DND-41 (cell line): ENCODE measurements at regions not wholly inside any gene's neighbourhood (a gene's known extent, or its start where the extent isn't known, plus 50 kb on each side); places are given as distances from the start of the nearest gene placed in this dataset.

Experiments
- ATAC-seq: fragments of 200-7000 bp; cut with Tn5 transposase; 3 replicates; pipeline ENCODE4 v1.9.1; 2021; ENCODE audit warnings: low read depth; ENCODE audit not compliant: insufficient read depth
- DNase-seq: peaks from one replicate; pipeline ENCODE4 v3.0.0-alpha.2; 2020
- H2AFZ ChIP-seq: 2 replicates; pipeline ENCODE4 v1.6.0; 2012; ENCODE audit warnings: low read depth, low read length
- H3K27ac ChIP-seq: 2 replicates; pipeline ENCODE4 v1.5.1; 2012; ENCODE audit warnings: low read length, inconsistent platforms
- H3K27me3 ChIP-seq: fragments of 200-600 bp; sonication (generic); 2 replicates; pipeline ENCODE4 v1.6.0; 2012; ENCODE audit warnings: low read length, mild to moderate bottlenecking, inconsistent platforms; ENCODE audit not compliant: insufficient read depth, poor library complexity
- H3K36me3 ChIP-seq: 2 replicates; pipeline ENCODE4 v1.5.1; 2012; ENCODE audit warnings: low read length, inconsistent platforms; ENCODE audit not compliant: insufficient read depth
- H3K4me1 ChIP-seq: 2 replicates; pipeline ENCODE4 v1.5.1; 2012; ENCODE audit warnings: mild to moderate bottlenecking, low read length; ENCODE audit not compliant: insufficient read depth
- H3K4me2 ChIP-seq: 2 replicates; pipeline ENCODE4 v1.6.0; 2012; ENCODE audit warnings: mild to moderate bottlenecking, moderate library complexity, low read length, inconsistent platforms; ENCODE audit not compliant: insufficient read depth
- H3K4me3 ChIP-seq, 2 experiments: fragments of 200-600 bp in 1 of 2; shearing (Covaris generic) in 1 of 2; 2 replicates each; pipeline ENCODE4 v1.5.1; 2012 to 2016; ENCODE audit warnings: inconsistent platforms in 2 of 2, low read length in 2 of 2, mild to moderate bottlenecking in 2 of 2, low read depth in 1 of 2, moderate library complexity in 1 of 2
- H3K79me2 ChIP-seq: 2 replicates; pipeline ENCODE4 v1.6.0; 2012; ENCODE audit warnings: low read length, inconsistent platforms; ENCODE audit not compliant: insufficient read depth
- H3K9ac ChIP-seq: 2 replicates; pipeline ENCODE4 v1.6.0; 2012; ENCODE audit warnings: low read depth, mild to moderate bottlenecking, inconsistent platforms, low read length, moderate library complexity
- H3K9me3 ChIP-seq: 2 replicates; pipeline ENCODE4 v1.5.1; 2012; ENCODE audit warnings: low read length, moderate library complexity, mild to moderate bottlenecking, inconsistent platforms; ENCODE audit not compliant: insufficient read depth, severe bottlenecking
- H4K20me1 ChIP-seq: 2 replicates; pipeline ENCODE4 v1.6.0; 2012; ENCODE audit warnings: low read length; ENCODE audit not compliant: insufficient read depth
- CTCF ChIP-seq: IDR thresholded peaks from 2 replicates; pipeline ENCODE4 v1.5.1; 2012; ENCODE audit warnings: borderline replicate concordance, low read length, moderate library complexity, mild to moderate bottlenecking; ENCODE audit not compliant: poor library complexity, severe bottlenecking; ENCODE audit errors: extremely low read depth
- EZH2 ChIP-seq: IDR thresholded peaks from 3 replicates; pipeline ENCODE4 v1.6.1; 2012; ENCODE audit warnings: borderline replicate concordance, low read depth, mild to moderate bottlenecking, moderate library complexity, low read length, inconsistent platforms; ENCODE audit not compliant: severe bottlenecking

DNA sequence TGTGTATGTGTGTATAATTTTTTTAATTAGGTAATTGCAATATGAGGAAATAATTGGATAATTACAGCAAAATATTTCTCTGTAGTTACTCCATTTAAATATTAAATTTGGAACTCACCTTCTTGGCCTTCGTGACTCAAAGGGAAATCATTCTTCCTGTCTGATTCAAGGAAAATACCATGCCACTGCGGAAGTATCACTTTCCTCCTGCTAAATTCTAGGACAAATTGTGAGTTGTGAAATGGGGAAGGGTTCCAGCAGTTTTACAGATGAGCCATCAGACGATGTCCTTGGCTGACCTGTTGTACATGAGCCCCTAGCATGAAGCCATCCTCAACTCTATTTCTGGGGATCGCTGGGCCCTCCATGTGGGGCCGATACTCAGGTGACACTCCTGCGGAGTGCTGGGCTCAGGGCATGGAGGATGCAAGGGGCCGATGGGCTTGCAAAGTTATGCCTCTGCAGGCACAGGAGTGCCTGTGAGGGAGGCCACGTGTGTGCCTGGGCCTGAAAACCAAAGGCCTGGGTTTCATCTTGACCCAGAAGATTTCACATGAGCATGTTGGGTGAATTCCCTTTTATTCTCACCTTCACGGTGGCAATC is 179.6 kb upstream of the TCERG1L start:
- no peak overlapping the region for H2AFZ ChIP-seq
- DNase-seq (no peak), ATAC-seq (no peak)
- no peak overlapping the region for H3K9ac ChIP-seq
- no peak overlapping the region for H3K27ac ChIP-seq
- H3K4me2 ChIP-seq = no peak overlapping the region
- no peaks in the 10 kb centered on the region for H3K79me2 ChIP-seq
- H3K9me3 ChIP-seq = peaks cover 8% of the 10 kb centered on the region
- no peaks in the 10 kb centered on the region for H3K36me3 ChIP-seq
- H3K4me3 ChIP-seq = no peak overlapping the region
- TF ChIP-seq CTCF (no peak), EZH2 (no peak)
- no peaks in the 10 kb centered on the region for H4K20me1 ChIP-seq
- H3K27me3 ChIP-seq = no peaks in the 10 kb centered on the region
- H3K4me1 ChIP-seq = no peaks in the 10 kb centered on the region

- TF ChIP-seq EZH2 = no peak
- TF ChIP-seq CTCF = no peak
- no peak overlapping the region for H3K27ac ChIP-seq
- H3K4me1 ChIP-seq = no peaks in the 10 kb centered on the region
- no peaks in the 10 kb centered on the region for H4K20me1 ChIP-seq
- H3K36me3 ChIP-seq = no peaks in the 10 kb centered on the region
- no peak for ATAC-seq
- H2AFZ ChIP-seq = no peak overlapping the region
- no peaks in the 10 kb centered on the region for H3K9me3 ChIP-seq
- H3K4me3 ChIP-seq = no peak overlapping the region
- no peak for DNase-seq
- H3K27me3 ChIP-seq = no peaks in the 10 kb centered on the region
- H3K79me2 ChIP-seq = no peaks in the 10 kb centered on the region
- H3K4me2 ChIP-seq = no peak overlapping the region
- no peak overlapping the region for H3K9ac ChIP-seq
Measured at GRCh38 chr10:131492211-131492857, 180.8 kb upstream of the TCERG1L start.

DNA sequence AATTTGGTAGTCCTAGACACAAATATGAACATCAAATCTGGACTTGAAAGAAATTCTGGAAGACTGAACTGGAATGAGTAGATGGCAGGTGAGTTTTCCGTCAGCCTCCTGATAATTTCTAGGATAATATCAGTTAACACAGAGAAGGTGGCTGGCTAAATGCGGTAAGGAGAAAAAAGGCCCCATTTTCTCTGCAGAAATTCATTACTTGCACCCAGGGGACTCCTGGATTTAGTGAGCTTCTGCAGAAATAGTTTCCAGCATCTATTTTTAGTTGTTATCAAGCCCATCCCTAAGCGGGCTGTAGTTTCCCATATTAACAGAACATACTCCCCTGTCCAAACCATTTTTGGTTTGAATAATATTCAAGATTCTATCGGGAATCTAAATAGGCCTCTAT is 181.9 kb upstream of the TCERG1L start:
- DNase-seq (no peak), ATAC-seq (no peak)
- H3K27me3 ChIP-seq = no peaks in the 10 kb centered on the region
- H4K20me1 ChIP-seq = no peaks in the 10 kb centered on the region
- H3K4me2 ChIP-seq = no peak overlapping the region
- no peaks in the 10 kb centered on the region for H3K79me2 ChIP-seq
- H3K4me1 ChIP-seq = no peaks in the 10 kb centered on the region
- no peak overlapping the region for H3K9ac ChIP-seq
- no peak overlapping the region for H2AFZ ChIP-seq
- H3K36me3 ChIP-seq = no peaks in the 10 kb centered on the region
- H3K4me3 ChIP-seq = no peak overlapping the region
- no peak for TF ChIP-seq EZH2
- no peaks in the 10 kb centered on the region for H3K9me3 ChIP-seq
- no peak overlapping the region for H3K27ac ChIP-seq

DNA sequence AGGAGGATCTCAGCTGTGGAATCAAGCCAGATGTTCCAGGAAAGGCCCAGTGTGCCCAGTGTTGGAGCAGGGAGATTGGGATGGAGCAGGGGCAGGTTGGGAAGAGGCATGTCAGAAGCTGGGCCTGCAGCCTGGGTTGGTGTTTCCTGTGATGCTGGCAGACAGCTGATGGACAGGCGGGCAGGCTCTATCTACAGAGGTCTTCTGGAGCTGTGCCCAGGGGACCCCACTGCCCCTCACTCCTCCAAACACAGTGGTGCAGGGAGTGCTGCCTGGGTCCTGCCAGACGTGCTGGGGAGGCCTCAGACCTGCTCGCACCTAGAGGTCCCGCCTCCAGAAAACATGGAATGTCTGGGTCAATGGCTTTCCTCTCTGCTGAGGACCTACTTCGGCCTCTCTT is 182.9 kb upstream of the TCERG1L start:
- Histone ChIP-seq H3K4me1 (no peaks in the 10 kb centered on the region), H3K9me3 (no peaks in the 10 kb centered on the region), H4K20me1 (no peaks in the 10 kb centered on the region), H3K27me3 (no peaks in the 10 kb centered on the region), H2AFZ (no peak overlapping the region), H3K27ac (no peak overlapping the region), H3K4me2 (no peak overlapping the region), H3K4me3 (no peak overlapping the region), H3K79me2 (no peaks in the 10 kb centered on the region), H3K9ac (no peak overlapping the region), H3K36me3 (no peaks in the 10 kb centered on the region)
- no peak for TF ChIP-seq CTCF
- no peak for TF ChIP-seq EZH2
- DNase-seq = no peak
- no peak for ATAC-seq
